HCT116 (cell line): ENCODE measurements at regions not wholly inside any gene's neighbourhood (a gene's known extent, or its start where the extent isn't known, plus 50 kb on each side); places are given as distances from the start of the nearest gene placed in this dataset.
A peak's percentile ranks its signal among the peaks of the same experiment; 100 is the strongest.

Experiments used
- ATAC-seq: fragments of 200-7000 bp; cut with Tn5 transposase; 2 replicates; pipeline ENCODE4 v1.9.1; 2020; ENCODE audit warnings: mild to moderate bottlenecking, moderate library complexity
- BruUV-seq: library from RNA; stranded (reverse); fragments of 400-500 nt; replicated peaks from 2 replicates; lab custom pipeline; 2021; lab: Mats Ljungman, UMichigan
- CTCF ChIA-PET: fragments of 300-600 bp; sonication (Branson Sonifier 250); formaldehyde crosslinking; loops from one replicate; lab custom pipeline; 2021; ENCODE audit warnings: antibody characterized with exemption; lab: Charles Lee
- POLR2A ChIA-PET: fragments of 300-600, 350-600 bp; sonication (Branson Sonifier 250); formaldehyde crosslinking; loops from one replicate; lab custom pipeline; 2021; ENCODE audit warnings: antibody characterized with exemption; lab: Charles Lee
- RAD21 ChIA-PET, 2 experiments: fragments of 300-600 bp; sonication (Branson Sonifier 250); formaldehyde crosslinking; loops; one replicate each; lab custom pipeline; 2023; ENCODE audit warnings: low total read pairs in 2 of 2; ENCODE audit not compliant: uncharacterized antibody in 2 of 2, unreplicated experiment in 2 of 2, low non-redundant PET in 1 of 2; lab: Charles Lee
- DNase-seq: peaks from one replicate; pipeline ENCODE4 v3.0.0-alpha.2; 2010; ENCODE audit warnings: low read depth, low spot score
- H2AFZ ChIP-seq: fragments of 200-600 bp; shearing (Covaris generic), sonication (generic); 2 replicates; pipeline ENCODE4 v1.6.1; 2017; ENCODE audit warnings: low read depth, mixed run types, mixed read lengths, antibody characterized with exemption, low read length; ENCODE audit not compliant: poor library complexity, severe bottlenecking
- H3K27ac ChIP-seq: 2 replicates; pipeline ENCODE4 v1.5.1; 2012; ENCODE audit warnings: low read depth, low read length
- H3K27me3 ChIP-seq: fragments of 200-600 bp; sonication (generic); 2 replicates; pipeline ENCODE4 v1.6.1; 2016; ENCODE audit warnings: mixed run types, low read length, mixed read lengths; ENCODE audit not compliant: insufficient read depth
- H3K36me3 ChIP-seq, 2 experiments: fragments of 200-500 bp in 1 of 2; fragments of 200-600 bp in 1 of 2; sonication (Bioruptor generic) in 1 of 2; sonication (generic) in 1 of 2; 2 replicates each; pipeline versions ENCODE4 v1.5.1 to v1.6.1; 2014 to 2016; ENCODE audit warnings: low read length in 2 of 2, inconsistent platforms in 1 of 2, mixed read lengths in 1 of 2, mixed run types in 1 of 2; ENCODE audit not compliant: insufficient read depth in 2 of 2, control insufficient read depth in 1 of 2
- H3K4me1 ChIP-seq, 2 experiments: fragments of 200-600 bp in 1 of 2; sonication (generic) in 1 of 2; 2 replicates each; pipeline versions ENCODE4 v1.5.1 to v1.6.1; 2012 to 2017; ENCODE audit warnings: low read length in 2 of 2, inconsistent platforms in 1 of 2, mild to moderate bottlenecking in 1 of 2, mixed read lengths in 1 of 2, mixed run types in 1 of 2, moderate library complexity in 1 of 2; ENCODE audit not compliant: insufficient read depth in 2 of 2, control insufficient read depth in 1 of 2
- H3K4me2 ChIP-seq: fragments of 200-600 bp; sonication (generic); 2 replicates; pipeline ENCODE4 v1.6.1; 2017; ENCODE audit warnings: mixed run types, low read length, mixed read lengths
- H3K4me3 ChIP-seq, 2 experiments: fragments of 200-600 bp in 1 of 2; sonication (generic) in 1 of 2; replicated peaks in 1 of 2; 2 replicates each; pipeline ENCODE4 v1.5.1; 2011 to 2016; ENCODE audit warnings: low read length in 2 of 2, control low read depth in 1 of 2, low read depth in 1 of 2, mild to moderate bottlenecking in 1 of 2, mixed read lengths in 1 of 2, mixed run types in 1 of 2
- H3K79me2 ChIP-seq: fragments of 200-600 bp; sonication (generic); 2 replicates; pipeline ENCODE4 v1.6.1; 2017; ENCODE audit warnings: mild to moderate bottlenecking, mixed run types, low read length, moderate library complexity, mixed read lengths; ENCODE audit not compliant: insufficient read depth
- H3K9ac ChIP-seq: fragments of 200-600 bp; sonication (generic); 2 replicates; pipeline ENCODE4 v1.6.1; 2016; ENCODE audit warnings: low read length, mixed read lengths
- H3K9me2 ChIP-seq: fragments of 200-600 bp; sonication (generic), shearing (Covaris generic); 2 replicates; pipeline ENCODE4 v1.6.1; 2017; ENCODE audit warnings: mixed run types, mild to moderate bottlenecking, moderate library complexity; ENCODE audit not compliant: insufficient read depth
- H3K9me3 ChIP-seq, 2 experiments: fragments of 200-500 bp in 1 of 2; fragments of 200-600 bp in 1 of 2; sonication (Bioruptor generic) in 1 of 2; sonication (generic) in 1 of 2; 2 replicates each; pipeline ENCODE4 v1.6.1; 2014 to 2017; ENCODE audit warnings: low read length in 2 of 2, mixed read lengths in 2 of 2, inconsistent platforms in 1 of 2, low read depth in 1 of 2, mild to moderate bottlenecking in 1 of 2, mixed run types in 1 of 2, moderate library complexity in 1 of 2; ENCODE audit not compliant: control insufficient read depth in 1 of 2, insufficient read depth in 1 of 2
- H4K20me1 ChIP-seq: fragments of 200-600 bp; sonication (generic), shearing (Covaris generic); 2 replicates; pipeline ENCODE4 v1.6.1; 2017; ENCODE audit warnings: mixed run types, mild to moderate bottlenecking, moderate library complexity; ENCODE audit not compliant: insufficient read depth
- CEBPB ChIP-seq: IDR thresholded peaks from 2 replicates; pipeline ENCODE4 v1.6.1; 2012; ENCODE audit warnings: low read depth
- CTCF ChIP-seq, 3 experiments: fragments of 200-600 bp in 1 of 3; sonication (generic) in 1 of 3; IDR thresholded peaks in 2 of 3; conservative IDR thresholded peaks in 1 of 3; 2 replicates each; pipeline ENCODE4 v1.5.1; 2012 to 2017; ENCODE audit warnings: low read depth in 2 of 3, low read length in 2 of 3, antibody characterized with exemption in 1 of 3, borderline replicate concordance in 1 of 3, control low read depth in 1 of 3, mild to moderate bottlenecking in 1 of 3, mixed read lengths in 1 of 3, mixed run types in 1 of 3, moderate library complexity in 1 of 3; ENCODE audit not compliant: insufficient read depth in 1 of 3
- EGR1 ChIP-seq: IDR thresholded peaks from 2 replicates; pipeline ENCODE4 v1.6.1; 2012; ENCODE audit warnings: low read depth
- ELF1 ChIP-seq: IDR thresholded peaks from 2 replicates; pipeline ENCODE4 v1.6.1; 2012; ENCODE audit warnings: low read depth, borderline replicate concordance
- EZH2 ChIP-seq: fragments of 200-600 bp; sonication (generic); IDR thresholded peaks from 2 replicates; pipeline ENCODE4 v1.6.1; 2017; ENCODE audit warnings: antibody characterized with exemption, mixed run types
- POLR2A ChIP-seq: IDR thresholded peaks from 2 replicates; pipeline ENCODE4 v1.7.0; 2011; ENCODE audit warnings: borderline replicate concordance; ENCODE audit not compliant: insufficient read depth, insufficient read length; ENCODE audit errors: extremely low read depth
- RAD21 ChIP-seq: IDR thresholded peaks from 2 replicates; pipeline ENCODE4 v1.6.1; 2012; ENCODE audit warnings: low read depth, mild to moderate bottlenecking
- REST ChIP-seq: IDR thresholded peaks from 2 replicates; pipeline ENCODE4 v1.6.1; 2012; ENCODE audit warnings: low read depth
- SRF ChIP-seq: IDR thresholded peaks from 2 replicates; pipeline ENCODE4 v1.6.1; 2012; ENCODE audit warnings: low read depth
- TCF7L2 ChIP-seq: IDR thresholded peaks from 2 replicates; pipeline ENCODE4 v1.7.0; 2011; ENCODE audit warnings: borderline replicate concordance, inconsistent platforms; ENCODE audit not compliant: insufficient read depth, insufficient read length; ENCODE audit errors: extremely low read depth
- YY1 ChIP-seq: IDR thresholded peaks from 2 replicates; pipeline ENCODE4 v1.6.1; 2011; ENCODE audit warnings: low read length, low read depth, moderate library complexity, mild to moderate bottlenecking; ENCODE audit not compliant: insufficient replicate concordance; ENCODE audit errors: extremely low read depth
- intact Hi-C: fragments of 100-400 bp; cut with micrococcal nuclease; formaldehyde crosslinking; loops from 2 replicates; pipeline ENCODE4 v1.10.0; 2022
- TF ChIP-seq, protein P1 (sequence below): IDR thresholded peaks from 2 replicates; pipeline ENCODE4 v1.6.1; 2012

DNA sequence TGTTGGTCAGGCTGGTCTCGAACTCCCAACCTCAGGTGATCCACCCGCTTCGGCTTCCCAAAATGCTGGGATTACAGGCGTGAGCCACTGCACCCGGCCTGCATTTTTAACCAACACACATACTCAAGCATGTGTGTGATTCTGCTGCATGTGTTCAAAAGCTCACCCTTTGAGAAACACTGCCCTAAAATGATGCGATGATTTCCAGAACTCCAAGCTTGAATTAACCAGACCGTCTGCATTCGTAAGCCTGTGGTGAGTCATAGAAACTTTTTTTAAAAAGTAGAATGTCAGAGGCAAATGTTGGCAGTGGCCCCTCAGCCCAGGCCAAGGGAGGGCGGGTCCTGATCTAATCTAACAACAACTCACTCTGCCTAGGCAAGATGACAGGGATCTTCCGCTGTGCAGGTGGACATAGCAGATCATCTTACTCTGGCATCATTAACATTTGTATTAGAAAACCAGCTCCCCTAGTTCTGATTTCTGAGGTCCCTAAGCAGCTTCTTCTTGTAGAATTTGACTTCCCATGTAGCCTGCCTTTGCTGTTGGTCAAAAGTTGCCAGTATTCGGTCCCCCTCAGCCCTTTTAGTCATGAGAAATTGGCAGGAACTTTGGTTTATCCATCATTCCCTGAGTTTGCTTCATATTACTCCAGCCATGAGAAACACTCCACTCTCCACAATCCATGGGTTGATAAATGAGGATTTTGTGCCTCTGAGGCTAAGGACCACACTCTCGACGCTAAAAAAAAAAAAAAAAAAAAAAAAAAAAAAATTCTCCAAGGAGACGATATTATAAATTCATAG lies 190.4 kb downstream of the SKIDA1 start (continued):
- TF ChIP-seq, protein P1, sequence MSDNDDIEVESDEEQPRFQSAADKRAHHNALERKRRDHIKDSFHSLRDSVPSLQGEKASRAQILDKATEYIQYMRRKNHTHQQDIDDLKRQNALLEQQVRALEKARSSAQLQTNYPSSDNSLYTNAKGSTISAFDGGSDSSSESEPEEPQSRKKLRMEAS: no peak
- peak; percentile 71 for TF ChIP-seq TCF7L2
- no peak for TF ChIP-seq SRF
- no peak for TF ChIP-seq EZH2
- TF ChIP-seq, all 23 proteins: peak for 5

DNA sequence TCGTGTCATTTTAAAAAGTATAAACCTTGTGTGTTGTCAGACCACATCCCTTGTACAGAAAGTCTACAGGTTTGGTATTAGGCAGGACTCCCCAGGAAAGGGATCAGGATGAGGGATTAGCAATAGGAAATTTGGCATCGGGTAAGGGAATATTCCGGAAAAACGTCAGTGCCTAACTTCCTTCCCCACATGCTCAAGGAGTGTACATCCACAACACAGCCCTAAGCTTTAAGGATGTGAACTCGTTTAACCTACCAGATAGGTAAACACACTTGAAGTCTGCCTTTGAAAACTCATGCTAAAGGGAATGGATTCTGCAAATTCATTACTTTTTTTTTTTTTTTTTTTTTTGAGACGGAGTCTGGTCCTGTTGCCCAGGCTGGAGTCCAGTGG lies 194.9 kb downstream of the SKIDA1 start:
- POLR2A ChIA-PET: no interaction called here
- DNase-seq: no peak
- intact Hi-C loops: no loop called here
- Histone ChIP-seq H3K36me3 (no peaks in the 10 kb centered on the region), H3K4me3 (no peak overlapping the region), H3K79me2 (no peaks in the 10 kb centered on the region), H3K4me1 (peaks cover 64 to 77% of the 10 kb centered on the region in 2 experiments), H3K9ac (peak overlapping the region; percentile 33), H3K27ac (peak overlapping the region; percentile 43), H3K9me3 (no peaks in the 10 kb centered on the region), H2AFZ (peak overlapping the region; percentile 9), H3K4me2 (peak overlapping the region; percentile 13), H3K9me2 (no peaks in the 10 kb centered on the region), H3K27me3 (no peaks in the 10 kb centered on the region), H4K20me1 (no peaks in the 10 kb centered on the region)
- CTCF ChIA-PET: interaction anchor here (0.6 kb wide), 1 partner anchor 123 kb away, joined by 3 read pairs; no protein-coding TSS in a partner anchor
- TF ChIP-seq ELF1 (no peak), YY1 (no peak), CTCF (IDR thresholded peaks at IDR 0.05 in 2 of 3, conservative IDR thresholded peaks at IDR 0.05 in 1 of 3; ENCODE audit: borderline replicate concordance in 1 of 3, insufficient read depth in 1 of 3, low read depth in 2 of 3, low read length in 2 of 3) (no peak), EGR1 (no peak), TCF7L2 (no peak), RAD21 (no peak), REST (no peak), POLR2A (no peak), CEBPB (no peak)
- RAD21 ChIA-PET: no interaction called here
- no peak for ATAC-seq
- BruUV-seq: no TSS peak
